HCT116 (cell line): ENCODE measurements at regions not wholly inside any gene's neighbourhood (a gene's known extent, or its start where the extent isn't known, plus 50 kb on each side); places are given as distances from the start of the nearest gene placed in this dataset.

Experiments
- ATAC-seq: fragments of 200-7000 bp; cut with Tn5 transposase; 2 replicates; pipeline ENCODE4 v1.9.1; 2020; ENCODE audit warnings: mild to moderate bottlenecking, moderate library complexity
- BruUV-seq: library from RNA; stranded (reverse); fragments of 400-500 nt; replicated peaks from 2 replicates; lab custom pipeline; 2021; lab: Mats Ljungman, UMichigan
- CTCF ChIA-PET: fragments of 300-600 bp; sonication (Branson Sonifier 250); formaldehyde crosslinking; loops from one replicate; lab custom pipeline; 2021; ENCODE audit warnings: antibody characterized with exemption; lab: Charles Lee
- POLR2A ChIA-PET: fragments of 300-600, 350-600 bp; sonication (Branson Sonifier 250); formaldehyde crosslinking; loops from one replicate; lab custom pipeline; 2021; ENCODE audit warnings: antibody characterized with exemption; lab: Charles Lee
- RAD21 ChIA-PET, 2 experiments: fragments of 300-600 bp; sonication (Branson Sonifier 250); formaldehyde crosslinking; loops; one replicate each; lab custom pipeline; 2023; ENCODE audit warnings: low total read pairs in 2 of 2; ENCODE audit not compliant: uncharacterized antibody in 2 of 2, unreplicated experiment in 2 of 2, low non-redundant PET in 1 of 2; lab: Charles Lee
- DNase-seq: peaks from one replicate; pipeline ENCODE4 v3.0.0-alpha.2; 2010; ENCODE audit warnings: low read depth, low spot score
- H2AFZ ChIP-seq: fragments of 200-600 bp; shearing (Covaris generic), sonication (generic); 2 replicates; pipeline ENCODE4 v1.6.1; 2017; ENCODE audit warnings: low read depth, mixed run types, mixed read lengths, antibody characterized with exemption, low read length; ENCODE audit not compliant: poor library complexity, severe bottlenecking
- H3K27ac ChIP-seq: 2 replicates; pipeline ENCODE4 v1.5.1; 2012; ENCODE audit warnings: low read depth, low read length
- H3K27me3 ChIP-seq: fragments of 200-600 bp; sonication (generic); 2 replicates; pipeline ENCODE4 v1.6.1; 2016; ENCODE audit warnings: mixed run types, low read length, mixed read lengths; ENCODE audit not compliant: insufficient read depth
- H3K36me3 ChIP-seq, 2 experiments: fragments of 200-500 bp in 1 of 2; fragments of 200-600 bp in 1 of 2; sonication (Bioruptor generic) in 1 of 2; sonication (generic) in 1 of 2; 2 replicates each; pipeline versions ENCODE4 v1.5.1 to v1.6.1; 2014 to 2016; ENCODE audit warnings: low read length in 2 of 2, inconsistent platforms in 1 of 2, mixed read lengths in 1 of 2, mixed run types in 1 of 2; ENCODE audit not compliant: insufficient read depth in 2 of 2, control insufficient read depth in 1 of 2
- H3K4me1 ChIP-seq, 2 experiments: fragments of 200-600 bp in 1 of 2; sonication (generic) in 1 of 2; 2 replicates each; pipeline versions ENCODE4 v1.5.1 to v1.6.1; 2012 to 2017; ENCODE audit warnings: low read length in 2 of 2, inconsistent platforms in 1 of 2, mild to moderate bottlenecking in 1 of 2, mixed read lengths in 1 of 2, mixed run types in 1 of 2, moderate library complexity in 1 of 2; ENCODE audit not compliant: insufficient read depth in 2 of 2, control insufficient read depth in 1 of 2
- H3K4me2 ChIP-seq: fragments of 200-600 bp; sonication (generic); 2 replicates; pipeline ENCODE4 v1.6.1; 2017; ENCODE audit warnings: mixed run types, low read length, mixed read lengths
- H3K4me3 ChIP-seq, 2 experiments: fragments of 200-600 bp in 1 of 2; sonication (generic) in 1 of 2; replicated peaks in 1 of 2; 2 replicates each; pipeline ENCODE4 v1.5.1; 2011 to 2016; ENCODE audit warnings: low read length in 2 of 2, control low read depth in 1 of 2, low read depth in 1 of 2, mild to moderate bottlenecking in 1 of 2, mixed read lengths in 1 of 2, mixed run types in 1 of 2
- H3K79me2 ChIP-seq: fragments of 200-600 bp; sonication (generic); 2 replicates; pipeline ENCODE4 v1.6.1; 2017; ENCODE audit warnings: mild to moderate bottlenecking, mixed run types, low read length, moderate library complexity, mixed read lengths; ENCODE audit not compliant: insufficient read depth
- H3K9ac ChIP-seq: fragments of 200-600 bp; sonication (generic); 2 replicates; pipeline ENCODE4 v1.6.1; 2016; ENCODE audit warnings: low read length, mixed read lengths
- H3K9me2 ChIP-seq: fragments of 200-600 bp; sonication (generic), shearing (Covaris generic); 2 replicates; pipeline ENCODE4 v1.6.1; 2017; ENCODE audit warnings: mixed run types, mild to moderate bottlenecking, moderate library complexity; ENCODE audit not compliant: insufficient read depth
- H3K9me3 ChIP-seq, 2 experiments: fragments of 200-500 bp in 1 of 2; fragments of 200-600 bp in 1 of 2; sonication (Bioruptor generic) in 1 of 2; sonication (generic) in 1 of 2; 2 replicates each; pipeline ENCODE4 v1.6.1; 2014 to 2017; ENCODE audit warnings: low read length in 2 of 2, mixed read lengths in 2 of 2, inconsistent platforms in 1 of 2, low read depth in 1 of 2, mild to moderate bottlenecking in 1 of 2, mixed run types in 1 of 2, moderate library complexity in 1 of 2; ENCODE audit not compliant: control insufficient read depth in 1 of 2, insufficient read depth in 1 of 2
- H4K20me1 ChIP-seq: fragments of 200-600 bp; sonication (generic), shearing (Covaris generic); 2 replicates; pipeline ENCODE4 v1.6.1; 2017; ENCODE audit warnings: mixed run types, mild to moderate bottlenecking, moderate library complexity; ENCODE audit not compliant: insufficient read depth
- CEBPB ChIP-seq: IDR thresholded peaks from 2 replicates; pipeline ENCODE4 v1.6.1; 2012; ENCODE audit warnings: low read depth
- EZH2 ChIP-seq: fragments of 200-600 bp; sonication (generic); IDR thresholded peaks from 2 replicates; pipeline ENCODE4 v1.6.1; 2017; ENCODE audit warnings: antibody characterized with exemption, mixed run types
- EZH2phosphoT487 ChIP-seq: fragments of 200-600 bp; IDR thresholded peaks from 2 replicates; pipeline ENCODE4 v1.6.1; 2018; ENCODE audit warnings: antibody characterized with exemption, borderline replicate concordance
- FOSL1 ChIP-seq: IDR thresholded peaks from 2 replicates; pipeline ENCODE4 v1.6.1; 2012; ENCODE audit warnings: low read depth
- JUND ChIP-seq: IDR thresholded peaks from 2 replicates; pipeline ENCODE4 v1.6.1; 2012
- POLR2A ChIP-seq: IDR thresholded peaks from 2 replicates; pipeline ENCODE4 v1.7.0; 2011; ENCODE audit warnings: borderline replicate concordance; ENCODE audit not compliant: insufficient read depth, insufficient read length; ENCODE audit errors: extremely low read depth
- POLR2AphosphoS5 ChIP-seq: IDR thresholded peaks from 2 replicates; pipeline ENCODE4 v1.6.1; 2011; ENCODE audit warnings: mild to moderate bottlenecking, low read depth, low read length, moderate library complexity
- RAD21 ChIP-seq: IDR thresholded peaks from 2 replicates; pipeline ENCODE4 v1.6.1; 2012; ENCODE audit warnings: low read depth, mild to moderate bottlenecking
- SIN3A ChIP-seq: IDR thresholded peaks from 2 replicates; pipeline ENCODE4 v1.6.1; 2012; ENCODE audit warnings: low read depth
- SRF ChIP-seq: IDR thresholded peaks from 2 replicates; pipeline ENCODE4 v1.6.1; 2012; ENCODE audit warnings: low read depth
- YY1 ChIP-seq: IDR thresholded peaks from 2 replicates; pipeline ENCODE4 v1.6.1; 2011; ENCODE audit warnings: low read length, low read depth, moderate library complexity, mild to moderate bottlenecking; ENCODE audit not compliant: insufficient replicate concordance; ENCODE audit errors: extremely low read depth
- ZFX ChIP-seq: fragments of 450-650 bp; IDR thresholded peaks from 2 replicates; pipeline ENCODE4 v1.6.1; 2017
- intact Hi-C: fragments of 100-400 bp; cut with micrococcal nuclease; formaldehyde crosslinking; loops from 2 replicates; pipeline ENCODE4 v1.10.0; 2022
- TF ChIP-seq, protein P1 (sequence below): IDR thresholded peaks from 2 replicates; pipeline ENCODE4 v1.6.1; 2012
- TF ChIP-seq, protein P2 (sequence below): IDR thresholded peaks from 2 replicates; pipeline ENCODE4 v1.6.1; 2011; ENCODE audit warnings: mild to moderate bottlenecking, low read length, moderate library complexity; ENCODE audit not compliant: insufficient replicate concordance; ENCODE audit errors: extremely low read depth
- TF ChIP-seq, protein P3 (sequence below): IDR thresholded peaks from 2 replicates; pipeline ENCODE4 v1.6.1; 2012; ENCODE audit warnings: low read depth
- TF ChIP-seq, protein P4 (sequence below), 3 experiments: fragments of 200-600 bp in 1 of 3; sonication (generic) in 1 of 3; IDR thresholded peaks in 2 of 3; conservative IDR thresholded peaks in 1 of 3; 2 replicates each; pipeline ENCODE4 v1.5.1; 2012 to 2017; ENCODE audit warnings: low read depth in 2 of 3, low read length in 2 of 3, antibody characterized with exemption in 1 of 3, borderline replicate concordance in 1 of 3, control low read depth in 1 of 3, mild to moderate bottlenecking in 1 of 3, mixed read lengths in 1 of 3, mixed run types in 1 of 3, moderate library complexity in 1 of 3; ENCODE audit not compliant: insufficient read depth in 1 of 3

DNA sequence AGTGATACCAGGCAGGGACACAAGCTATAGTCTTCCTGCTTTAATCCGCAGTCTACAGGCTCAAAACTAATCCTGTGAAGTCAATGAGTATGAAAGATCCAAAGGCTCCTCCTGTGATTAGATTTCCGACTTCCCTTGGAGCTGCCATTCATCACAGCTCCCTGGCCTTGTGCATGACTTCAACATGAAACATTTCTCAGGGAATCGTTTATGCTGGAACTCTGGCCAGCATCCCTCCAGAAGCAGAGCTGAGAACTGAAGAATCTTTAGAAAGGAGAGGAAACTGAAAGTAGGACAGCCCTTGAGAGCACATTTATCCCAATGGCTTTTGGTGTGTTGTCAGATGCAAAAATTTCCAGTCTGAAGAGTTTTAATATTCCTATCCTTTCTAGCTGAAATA is 84.3 kb upstream of the SESTD1 start:
- Histone ChIP-seq H3K79me2 (no peaks in the 10 kb centered on the region), H3K9ac (no peak overlapping the region), H3K27ac (no peak overlapping the region), H3K4me3 (no peak overlapping the region), H3K27me3 (no peaks in the 10 kb centered on the region), H3K36me3 (no peaks in the 10 kb centered on the region), H3K4me2 (no peak overlapping the region), H3K4me1 (peaks cover 7 to 9% of the 10 kb centered on the region in 2 experiments; a peak in 2 of 4 replicates), H3K9me2 (no peaks in the 10 kb centered on the region), H4K20me1 (no peaks in the 10 kb centered on the region), H3K9me3 (no peaks in the 10 kb centered on the region), H2AFZ (no peak overlapping the region)
- DNase-seq (no peak), ATAC-seq (no peak)
- intact Hi-C loops: no loop called here
- TF ChIP-seq FOSL1 (no peak), ZFX (no peak), SIN3A (no peak), POLR2A (no peak), SRF (no peak), EZH2phosphoT487 (no peak), EZH2 (no peak), JUND (no peak), POLR2AphosphoS5 (no peak), CEBPB (no peak), YY1 (no peak), RAD21 (no peak)
- TF ChIP-seq, protein P1, sequence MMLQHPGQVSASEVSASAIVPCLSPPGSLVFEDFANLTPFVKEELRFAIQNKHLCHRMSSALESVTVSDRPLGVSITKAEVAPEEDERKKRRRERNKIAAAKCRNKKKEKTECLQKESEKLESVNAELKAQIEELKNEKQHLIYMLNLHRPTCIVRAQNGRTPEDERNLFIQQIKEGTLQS: no peak
- TF ChIP-seq, protein P2, sequence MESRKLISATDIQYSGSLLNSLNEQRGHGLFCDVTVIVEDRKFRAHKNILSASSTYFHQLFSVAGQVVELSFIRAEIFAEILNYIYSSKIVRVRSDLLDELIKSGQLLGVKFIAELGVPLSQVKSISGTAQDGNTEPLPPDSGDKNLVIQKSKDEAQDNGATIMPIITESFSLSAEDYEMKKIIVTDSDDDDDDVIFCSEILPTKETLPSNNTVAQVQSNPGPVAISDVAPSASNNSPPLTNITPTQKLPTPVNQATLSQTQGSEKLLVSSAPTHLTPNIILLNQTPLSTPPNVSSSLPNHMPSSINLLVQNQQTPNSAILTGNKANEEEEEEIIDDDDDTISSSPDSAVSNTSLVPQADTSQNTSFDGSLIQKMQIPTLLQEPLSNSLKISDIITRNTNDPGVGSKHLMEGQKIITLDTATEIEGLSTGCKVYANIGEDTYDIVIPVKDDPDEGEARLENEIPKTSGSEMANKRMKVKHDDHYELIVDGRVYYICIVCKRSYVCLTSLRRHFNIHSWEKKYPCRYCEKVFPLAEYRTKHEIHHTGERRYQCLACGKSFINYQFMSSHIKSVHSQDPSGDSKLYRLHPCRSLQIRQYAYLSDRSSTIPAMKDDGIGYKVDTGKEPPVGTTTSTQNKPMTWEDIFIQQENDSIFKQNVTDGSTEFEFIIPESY: no peak
- TF ChIP-seq, protein P3, sequence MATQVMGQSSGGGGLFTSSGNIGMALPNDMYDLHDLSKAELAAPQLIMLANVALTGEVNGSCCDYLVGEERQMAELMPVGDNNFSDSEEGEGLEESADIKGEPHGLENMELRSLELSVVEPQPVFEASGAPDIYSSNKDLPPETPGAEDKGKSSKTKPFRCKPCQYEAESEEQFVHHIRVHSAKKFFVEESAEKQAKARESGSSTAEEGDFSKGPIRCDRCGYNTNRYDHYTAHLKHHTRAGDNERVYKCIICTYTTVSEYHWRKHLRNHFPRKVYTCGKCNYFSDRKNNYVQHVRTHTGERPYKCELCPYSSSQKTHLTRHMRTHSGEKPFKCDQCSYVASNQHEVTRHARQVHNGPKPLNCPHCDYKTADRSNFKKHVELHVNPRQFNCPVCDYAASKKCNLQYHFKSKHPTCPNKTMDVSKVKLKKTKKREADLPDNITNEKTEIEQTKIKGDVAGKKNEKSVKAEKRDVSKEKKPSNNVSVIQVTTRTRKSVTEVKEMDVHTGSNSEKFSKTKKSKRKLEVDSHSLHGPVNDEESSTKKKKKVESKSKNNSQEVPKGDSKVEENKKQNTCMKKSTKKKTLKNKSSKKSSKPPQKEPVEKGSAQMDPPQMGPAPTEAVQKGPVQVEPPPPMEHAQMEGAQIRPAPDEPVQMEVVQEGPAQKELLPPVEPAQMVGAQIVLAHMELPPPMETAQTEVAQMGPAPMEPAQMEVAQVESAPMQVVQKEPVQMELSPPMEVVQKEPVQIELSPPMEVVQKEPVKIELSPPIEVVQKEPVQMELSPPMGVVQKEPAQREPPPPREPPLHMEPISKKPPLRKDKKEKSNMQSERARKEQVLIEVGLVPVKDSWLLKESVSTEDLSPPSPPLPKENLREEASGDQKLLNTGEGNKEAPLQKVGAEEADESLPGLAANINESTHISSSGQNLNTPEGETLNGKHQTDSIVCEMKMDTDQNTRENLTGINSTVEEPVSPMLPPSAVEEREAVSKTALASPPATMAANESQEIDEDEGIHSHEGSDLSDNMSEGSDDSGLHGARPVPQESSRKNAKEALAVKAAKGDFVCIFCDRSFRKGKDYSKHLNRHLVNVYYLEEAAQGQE: no peak
- TF ChIP-seq, protein P4, sequence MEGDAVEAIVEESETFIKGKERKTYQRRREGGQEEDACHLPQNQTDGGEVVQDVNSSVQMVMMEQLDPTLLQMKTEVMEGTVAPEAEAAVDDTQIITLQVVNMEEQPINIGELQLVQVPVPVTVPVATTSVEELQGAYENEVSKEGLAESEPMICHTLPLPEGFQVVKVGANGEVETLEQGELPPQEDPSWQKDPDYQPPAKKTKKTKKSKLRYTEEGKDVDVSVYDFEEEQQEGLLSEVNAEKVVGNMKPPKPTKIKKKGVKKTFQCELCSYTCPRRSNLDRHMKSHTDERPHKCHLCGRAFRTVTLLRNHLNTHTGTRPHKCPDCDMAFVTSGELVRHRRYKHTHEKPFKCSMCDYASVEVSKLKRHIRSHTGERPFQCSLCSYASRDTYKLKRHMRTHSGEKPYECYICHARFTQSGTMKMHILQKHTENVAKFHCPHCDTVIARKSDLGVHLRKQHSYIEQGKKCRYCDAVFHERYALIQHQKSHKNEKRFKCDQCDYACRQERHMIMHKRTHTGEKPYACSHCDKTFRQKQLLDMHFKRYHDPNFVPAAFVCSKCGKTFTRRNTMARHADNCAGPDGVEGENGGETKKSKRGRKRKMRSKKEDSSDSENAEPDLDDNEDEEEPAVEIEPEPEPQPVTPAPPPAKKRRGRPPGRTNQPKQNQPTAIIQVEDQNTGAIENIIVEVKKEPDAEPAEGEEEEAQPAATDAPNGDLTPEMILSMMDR (IDR thresholded peaks at IDR 0.05 in 2 of 3, conservative IDR thresholded peaks at IDR 0.05 in 1 of 3; ENCODE audit: borderline replicate concordance in 1 of 3, insufficient read depth in 1 of 3, low read depth in 2 of 3, low read length in 2 of 3): no peak
- RAD21 ChIA-PET: no interaction called here
- CTCF ChIA-PET: no interaction called here
- BruUV-seq: no TSS peak
- POLR2A ChIA-PET: no interaction called here
